ENCODE measurements at regions not wholly inside any gene's neighbourhood (a gene's known extent, or its start where the extent isn't known, plus 50 kb on each side); places are given as distances from the start of the nearest gene placed in this dataset.

DNA sequence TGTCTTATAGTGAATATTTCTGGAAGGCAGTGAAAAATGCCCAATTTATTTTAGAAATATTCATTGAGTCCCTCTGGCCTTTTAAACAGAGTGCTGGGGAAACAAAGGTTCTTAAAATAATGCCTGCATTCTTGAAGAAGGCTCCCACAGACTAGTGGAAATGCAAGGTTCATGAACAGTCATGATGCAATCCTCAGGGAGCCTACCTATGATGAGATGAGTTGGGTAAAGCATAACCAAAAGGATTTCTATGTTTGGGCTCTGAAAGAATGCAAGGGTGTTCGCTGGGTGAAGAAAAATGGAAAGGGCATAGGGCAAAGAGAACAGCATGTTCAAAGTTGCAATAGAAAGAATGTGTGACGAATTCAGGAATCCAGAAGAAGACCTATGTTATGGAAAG, 214.5 kb upstream of the MAF start:
- TF ChIP-seq, protein P1, sequence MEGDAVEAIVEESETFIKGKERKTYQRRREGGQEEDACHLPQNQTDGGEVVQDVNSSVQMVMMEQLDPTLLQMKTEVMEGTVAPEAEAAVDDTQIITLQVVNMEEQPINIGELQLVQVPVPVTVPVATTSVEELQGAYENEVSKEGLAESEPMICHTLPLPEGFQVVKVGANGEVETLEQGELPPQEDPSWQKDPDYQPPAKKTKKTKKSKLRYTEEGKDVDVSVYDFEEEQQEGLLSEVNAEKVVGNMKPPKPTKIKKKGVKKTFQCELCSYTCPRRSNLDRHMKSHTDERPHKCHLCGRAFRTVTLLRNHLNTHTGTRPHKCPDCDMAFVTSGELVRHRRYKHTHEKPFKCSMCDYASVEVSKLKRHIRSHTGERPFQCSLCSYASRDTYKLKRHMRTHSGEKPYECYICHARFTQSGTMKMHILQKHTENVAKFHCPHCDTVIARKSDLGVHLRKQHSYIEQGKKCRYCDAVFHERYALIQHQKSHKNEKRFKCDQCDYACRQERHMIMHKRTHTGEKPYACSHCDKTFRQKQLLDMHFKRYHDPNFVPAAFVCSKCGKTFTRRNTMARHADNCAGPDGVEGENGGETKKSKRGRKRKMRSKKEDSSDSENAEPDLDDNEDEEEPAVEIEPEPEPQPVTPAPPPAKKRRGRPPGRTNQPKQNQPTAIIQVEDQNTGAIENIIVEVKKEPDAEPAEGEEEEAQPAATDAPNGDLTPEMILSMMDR (conservative IDR thresholded peaks at IDR 0.05; ENCODE audit: low read depth, low read length), result no peak
- no peak for TF ChIP-seq EZH2phosphoT487 (IDR thresholded peaks at IDR 0.05; ENCODE audit: borderline replicate concordance, low read length)

Measured in PC-3 (cell line).